Epithelial cell of prostate (primary cell): ENCODE measurements at regions not wholly inside any gene's neighbourhood (a gene's known extent, or its start where the extent isn't known, plus 50 kb on each side); places are given as distances from the start of the nearest gene placed in this dataset.
A peak's percentile ranks its signal among the peaks of the same experiment; 100 is the strongest.
"Not testable (repeated sequence)": the region's sequence is repeated elsewhere in the genome, so short reads cannot be mapped to it uniquely, and the experiment has no call there.

Experiments used
- DNase-seq: peaks from one replicate; pipeline ENCODE4 v3.0.0-alpha.2; 2011; ENCODE audit warnings: low read depth, low spot score
- H3K27ac ChIP-seq: fragments of 450-650 bp; 2 replicates; pipeline ENCODE4 v1.5.1; 2017; ENCODE audit warnings: mild to moderate bottlenecking

GRCh38 chr2:175704568-175704967, 297.5 kb downstream of the LNPK start:
- DNase-seq, H3K27ac ChIP-seq: not testable (repeated sequence)

GRCh38 chr2:175698061-175698460, 304.0 kb downstream of the LNPK start:
- no peak for DNase-seq
- no peak overlapping the region for H3K27ac ChIP-seq

- DNase-seq, result no peak
- H3K27ac ChIP-seq, result no peak overlapping the region
Measured at GRCh38 chr2:175690113-175690837, 311.8 kb downstream of the LNPK start.

GRCh38 chr2:175688243-175688642, 313.8 kb downstream of the LNPK start:
- no peak overlapping the region for H3K27ac ChIP-seq
- no peak for DNase-seq

- DNase-seq, result no peak
- no peak overlapping the region for H3K27ac ChIP-seq
Measured at GRCh38 chr2:175687465-175687864, 314.6 kb downstream of the LNPK start.

GRCh38 chr2:175686002-175686401, 316.1 kb downstream of the LNPK start:
- H3K27ac ChIP-seq, result no peak overlapping the region

GRCh38 chr2:175684466-175684865, 317.6 kb downstream of the LNPK start:
- DNase-seq, result no peak
- no peak overlapping the region for H3K27ac ChIP-seq

More at GRCh38 chr2:175686002-175686401, 316.1 kb downstream of the LNPK start:
- no peak for DNase-seq

GRCh38 chr2:175679728-175680127, 322.3 kb downstream of the LNPK start:
- no peak overlapping the region for H3K27ac ChIP-seq
- no peak for DNase-seq

- H3K27ac ChIP-seq, result no peak overlapping the region
- no peak for DNase-seq
Measured at GRCh38 chr2:175679231-175679630, 322.8 kb downstream of the LNPK start.

GRCh38 chr2:175677880-175678279, 324.2 kb downstream of the LNPK start:
- H3K27ac ChIP-seq, result no peak overlapping the region
- no peak for DNase-seq

GRCh38 chr2:175676813-175677212, 325.3 kb downstream of the LNPK start:
- DNase-seq, result no peak
- H3K27ac ChIP-seq, result no peak overlapping the region

GRCh38 chr2:175668804-175669203, 333.3 kb downstream of the LNPK start:
- DNase-seq, H3K27ac ChIP-seq: not testable (repeated sequence)

GRCh38 chr2:175662335-175662734, 339.7 kb downstream of the LNPK start:
- DNase-seq, result no peak

GRCh38 chr2:175648577-175649063, 353.4 kb downstream of the LNPK start:
- no peak for DNase-seq
- no peak overlapping the region for H3K27ac ChIP-seq

More at GRCh38 chr2:175662335-175662734, 339.7 kb downstream of the LNPK start:
- no peak overlapping the region for H3K27ac ChIP-seq

- no peak overlapping the region for H3K27ac ChIP-seq
- DNase-seq, result no peak
Measured at GRCh38 chr2:175647058-175647457, 355.0 kb downstream of the LNPK start.

GRCh38 chr2:175640655-175641054, 361.4 kb downstream of the LNPK start:
- H3K27ac ChIP-seq, result no peak overlapping the region
- no peak for DNase-seq

- H3K27ac ChIP-seq, result no peak overlapping the region
- no peak for DNase-seq
Measured at GRCh38 chr2:175633227-175633626, 368.8 kb downstream of the LNPK start.

GRCh38 chr2:175631245-175631623, 370.8 kb downstream of the LNPK start:
- peak; percentile 16 for DNase-seq
- H3K27ac ChIP-seq, result peak overlapping the region; percentile 67

- peak; percentile 68 for DNase-seq
Measured at GRCh38 chr2:175630280-175631244, 371.5 kb downstream of the LNPK start.

GRCh38 chr2:175628243-175628642, 373.8 kb downstream of the LNPK start:
- no peak for DNase-seq
- H3K27ac ChIP-seq, result no peak overlapping the region

More at GRCh38 chr2:175630280-175631244, 371.5 kb downstream of the LNPK start:
- peak overlapping the region; percentile 67 for H3K27ac ChIP-seq

GRCh38 chr2:175627405-175627804, 374.7 kb downstream of the LNPK start:
- H3K27ac ChIP-seq, result no peak overlapping the region
- no peak for DNase-seq
